ENCODE measurements at regions not wholly inside any gene's neighbourhood (a gene's known extent, or its start where the extent isn't known, plus 50 kb on each side); places are given as distances from the start of the nearest gene placed in this dataset.
A peak's percentile ranks its signal among the peaks of the same experiment; 100 is the strongest.

GRCh38 chr10:78843495-78843894 lies 225.3 kb upstream of the ZMIZ1 start:
- H3K27me3 Mint-ChIP-seq, result no peaks in the 10 kb centered on the region
- H3K27ac Mint-ChIP-seq, result no peak overlapping the region
- H3K4me3 Mint-ChIP-seq, result no peak overlapping the region
- peak; percentile 10 for DNase-seq
- H3K4me1 Mint-ChIP-seq (ENCODE audit: low read depth), result no peaks in the 10 kb centered on the region
- intact Hi-C loops (cut with micrococcal nuclease), result no loop called here
- peaks cover 4% of the 10 kb centered on the region for H3K9me3 Mint-ChIP-seq
- CTCF ChIA-PET, result no interaction called here
- POLR2A ChIA-PET, result no interaction called here
- no peaks in the 10 kb centered on the region for H3K36me3 Mint-ChIP-seq

DNA sequence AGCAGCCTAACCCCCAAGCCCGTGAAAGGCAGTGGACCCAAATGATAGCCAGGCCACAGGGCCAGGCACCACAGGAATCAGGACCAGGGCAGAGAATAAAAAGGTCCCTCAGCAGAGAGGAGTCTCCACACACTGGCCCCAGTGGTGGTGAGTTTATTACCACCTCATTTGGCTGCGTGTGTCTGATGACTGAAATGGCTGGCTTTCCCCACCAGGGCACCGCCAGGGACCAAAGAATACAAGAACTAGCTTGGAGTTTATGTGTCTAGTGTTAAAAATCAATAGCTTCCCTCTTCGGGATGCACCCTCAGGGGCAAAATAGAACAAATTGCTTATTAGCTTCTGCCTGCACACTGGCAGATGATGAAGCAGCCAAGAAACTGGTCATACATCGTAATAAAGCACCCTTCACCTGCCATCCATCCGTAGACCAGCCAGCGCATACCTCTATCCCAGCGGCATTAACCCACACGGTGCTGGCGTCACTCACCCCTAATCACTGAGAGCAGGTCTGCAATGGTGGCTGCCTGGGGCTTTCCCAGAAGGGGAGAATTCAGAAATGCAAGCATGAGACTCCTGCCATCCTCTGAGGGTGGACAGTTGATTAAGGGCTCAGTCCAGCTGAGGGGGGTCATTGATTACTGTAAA lies 223.7 kb upstream of the ZMIZ1 start:
- DNase-seq, result no peak
- no peaks in the 10 kb centered on the region for H3K36me3 Mint-ChIP-seq
- no peaks in the 10 kb centered on the region for H3K27me3 Mint-ChIP-seq
- H3K9me3 Mint-ChIP-seq, result peaks cover 4% of the 10 kb centered on the region
- CTCF ChIA-PET, result no interaction called here
- no peak overlapping the region for H3K27ac Mint-ChIP-seq
- no peaks in the 10 kb centered on the region for H3K4me1 Mint-ChIP-seq (ENCODE audit: low read depth)
- POLR2A ChIA-PET, result no interaction called here
- intact Hi-C loops (cut with micrococcal nuclease), result no loop called here
- H3K4me3 Mint-ChIP-seq, result no peak overlapping the region

DNA sequence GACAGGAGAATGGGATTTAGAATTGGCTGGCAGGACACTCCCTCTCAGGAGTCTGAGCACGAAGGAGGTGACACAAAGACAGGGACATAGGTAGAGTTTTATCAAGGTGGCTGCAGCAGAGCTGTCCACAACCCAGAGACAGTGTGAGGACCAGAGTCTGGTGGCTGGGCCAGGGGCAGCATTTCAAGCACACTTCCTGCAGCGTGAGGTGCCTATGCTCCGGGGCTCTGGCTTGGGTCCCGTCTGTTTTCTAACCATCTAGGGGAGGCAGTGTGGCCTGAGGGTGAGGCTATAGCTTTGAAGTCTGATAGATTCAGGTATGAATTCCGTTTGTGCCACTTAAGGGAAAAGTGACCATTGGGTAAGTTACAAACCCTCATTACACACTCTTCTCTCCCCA lies 222.7 kb upstream of the ZMIZ1 start:
- Mint-ChIP-seq H3K27me3 (no peaks in the 10 kb centered on the region), H3K4me3 (no peak overlapping the region), H3K27ac (no peak overlapping the region), H3K9me3 (peaks cover 4% of the 10 kb centered on the region), H3K4me1 (ENCODE audit: low read depth) (no peaks in the 10 kb centered on the region), H3K36me3 (no peaks in the 10 kb centered on the region)
- CTCF ChIA-PET, result no interaction called here
- POLR2A ChIA-PET, result no interaction called here
- DNase-seq, result no peak
- intact Hi-C loops (cut with micrococcal nuclease), result no loop called here

DNA sequence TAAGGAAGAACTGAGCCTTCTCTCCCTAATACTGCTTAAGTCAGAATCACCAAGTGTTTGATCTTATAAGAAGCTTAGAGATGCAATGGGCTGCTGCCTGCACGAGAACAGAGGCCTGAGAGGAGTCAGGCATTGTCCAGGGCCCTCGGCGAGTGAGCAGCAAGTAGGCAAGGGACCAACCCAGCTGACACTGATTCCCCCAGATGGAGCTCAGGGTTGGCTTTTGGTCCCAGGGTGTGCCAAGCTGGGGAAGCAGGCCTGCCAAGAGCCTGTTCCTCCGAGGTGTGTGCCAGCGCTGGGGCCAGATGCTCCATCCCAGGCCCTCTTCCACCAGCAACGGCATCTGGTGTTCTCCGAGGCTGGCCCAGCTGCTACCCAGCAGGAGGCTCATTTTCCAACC lies 222.0 kb upstream of the ZMIZ1 start:
- Mint-ChIP-seq H3K27ac (no peak overlapping the region), H3K27me3 (no peaks in the 10 kb centered on the region), H3K36me3 (no peaks in the 10 kb centered on the region), H3K9me3 (peaks cover 4% of the 10 kb centered on the region), H3K4me3 (no peak overlapping the region), H3K4me1 (ENCODE audit: low read depth) (no peaks in the 10 kb centered on the region)
- POLR2A ChIA-PET, result no interaction called here
- no peak for DNase-seq
- CTCF ChIA-PET, result no interaction called here
- intact Hi-C loops (cut with micrococcal nuclease), result no loop called here

DNA sequence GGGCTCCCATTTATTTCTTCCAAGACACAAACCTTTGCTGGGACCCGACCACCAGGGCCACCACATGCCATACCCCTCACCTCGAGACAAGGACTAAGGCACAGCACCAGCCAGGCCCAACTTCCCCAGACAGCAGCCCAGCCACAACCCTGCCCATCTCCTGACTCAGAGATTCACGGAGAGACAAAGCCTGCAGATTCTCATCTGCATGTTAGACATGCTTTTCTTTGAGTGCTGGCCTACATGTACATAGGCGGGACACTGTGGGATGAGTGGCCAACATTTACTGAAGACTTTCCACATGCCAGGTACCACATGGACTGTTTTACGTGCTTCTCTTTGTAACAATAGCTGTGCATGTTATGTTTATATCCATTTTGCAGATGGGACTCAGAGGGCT lies 221.3 kb upstream of the ZMIZ1 start:
- ChIA-PET CTCF (no interaction called here), POLR2A (no interaction called here)
- H3K4me3 Mint-ChIP-seq, result no peak overlapping the region
- no peaks in the 10 kb centered on the region for H3K36me3 Mint-ChIP-seq
- peaks cover 4% of the 10 kb centered on the region for H3K9me3 Mint-ChIP-seq
- no peaks in the 10 kb centered on the region for H3K4me1 Mint-ChIP-seq (ENCODE audit: low read depth)
- intact Hi-C loops (cut with micrococcal nuclease), result no loop called here
- no peaks in the 10 kb centered on the region for H3K27me3 Mint-ChIP-seq
- H3K27ac Mint-ChIP-seq, result no peak overlapping the region
- no peak for DNase-seq

DNA sequence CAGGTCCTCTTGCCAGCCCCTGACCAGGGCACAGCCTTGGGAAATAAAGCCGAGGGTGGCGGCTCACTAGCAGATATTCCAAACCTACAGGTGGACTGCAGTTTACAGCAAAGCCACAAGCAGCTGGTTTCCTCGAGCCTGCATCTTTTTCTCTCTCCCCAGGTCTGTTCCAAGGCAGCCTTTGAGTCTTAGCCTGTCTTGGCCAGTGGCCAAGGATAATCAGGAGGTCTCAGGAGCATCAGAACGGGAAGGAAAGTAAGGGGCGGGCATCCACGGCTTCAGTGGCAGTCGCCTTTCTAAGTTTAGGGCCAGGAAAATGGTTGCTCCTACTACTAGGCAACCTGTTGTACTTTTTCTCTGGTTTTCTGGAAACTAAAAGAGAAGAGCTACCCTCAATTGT lies 219.7 kb upstream of the ZMIZ1 start:
- POLR2A ChIA-PET, result no interaction called here

GRCh38 chr10:78849731-78850130 lies 219.0 kb upstream of the ZMIZ1 start:
- H3K27me3 Mint-ChIP-seq, result no peaks in the 10 kb centered on the region
- CTCF ChIA-PET, result interaction anchor here (4.5 kb wide), 1 partner anchor 346 kb away, joined by 37 read pairs; no protein-coding TSS in a partner anchor
- intact Hi-C loops (cut with micrococcal nuclease), result loop anchor here (10.0 kb wide), 1 partner anchor 215 kb away; the partner anchor contains the start of gene ZMIZ1

More for the DNA sequence above, 219.7 kb upstream of the ZMIZ1 start:
- Mint-ChIP-seq H3K4me1 (ENCODE audit: low read depth) (no peaks in the 10 kb centered on the region), H3K36me3 (no peaks in the 10 kb centered on the region), H3K27ac (no peak overlapping the region), H3K27me3 (no peaks in the 10 kb centered on the region), H3K9me3 (no peaks in the 10 kb centered on the region), H3K4me3 (no peak overlapping the region)
- intact Hi-C loops (cut with micrococcal nuclease), result no loop called here
- DNase-seq, result no peak
- CTCF ChIA-PET, result no interaction called here

GRCh38 chr10:78850644-78851435 lies 217.9 kb upstream of the ZMIZ1 start:
- CTCF ChIA-PET, result interaction anchor here (4.5 kb wide), 1 partner anchor 345 kb away, joined by 37 read pairs; no protein-coding TSS in a partner anchor
- no peaks in the 10 kb centered on the region for H3K4me1 Mint-ChIP-seq (ENCODE audit: low read depth)
- H3K9me3 Mint-ChIP-seq, result no peaks in the 10 kb centered on the region
- POLR2A ChIA-PET, result no interaction called here
- H3K27ac Mint-ChIP-seq, result no peak overlapping the region
- H3K27me3 Mint-ChIP-seq, result no peaks in the 10 kb centered on the region
- intact Hi-C loops (cut with micrococcal nuclease), result loop anchor here (10.0 kb wide), 1 partner anchor 214 kb away; the partner anchor contains the start of gene ZMIZ1
- no peaks in the 10 kb centered on the region for H3K36me3 Mint-ChIP-seq
- DNase-seq, result no peak
- no peak overlapping the region for H3K4me3 Mint-ChIP-seq

More at GRCh38 chr10:78849731-78850130, 219.0 kb upstream of the ZMIZ1 start:
- no peaks in the 10 kb centered on the region for H3K36me3 Mint-ChIP-seq
- no peaks in the 10 kb centered on the region for H3K9me3 Mint-ChIP-seq
- no peak for DNase-seq
- POLR2A ChIA-PET, result no interaction called here
- H3K27ac Mint-ChIP-seq, result no peak overlapping the region
- H3K4me1 Mint-ChIP-seq (ENCODE audit: low read depth), result no peaks in the 10 kb centered on the region
- H3K4me3 Mint-ChIP-seq, result no peak overlapping the region

DNA sequence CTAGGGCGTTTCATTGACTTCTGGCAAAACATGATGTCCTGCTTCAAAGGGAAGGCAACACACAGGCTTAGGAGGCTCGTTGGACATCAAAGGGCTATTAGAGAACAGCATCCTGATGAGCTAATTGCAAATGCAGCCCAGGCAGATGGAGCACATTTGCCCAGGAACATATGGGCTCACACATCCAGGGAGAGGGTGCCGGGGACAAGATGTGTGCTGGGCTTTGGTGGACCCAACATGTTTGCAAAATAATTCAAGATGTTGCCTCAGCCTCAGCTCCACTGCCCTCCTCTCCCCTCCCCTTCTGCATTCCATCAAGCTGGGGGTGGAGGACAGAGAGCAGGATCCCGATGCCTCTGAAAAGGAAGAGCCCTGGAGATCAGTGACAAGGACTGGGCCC lies 217.1 kb upstream of the ZMIZ1 start:
- POLR2A ChIA-PET, result no interaction called here
- Mint-ChIP-seq H3K36me3 (no peaks in the 10 kb centered on the region), H3K9me3 (no peaks in the 10 kb centered on the region), H3K4me3 (no peak overlapping the region), H3K27ac (no peak overlapping the region), H3K4me1 (ENCODE audit: low read depth) (no peaks in the 10 kb centered on the region), H3K27me3 (no peaks in the 10 kb centered on the region)
- no peak for DNase-seq
- CTCF ChIA-PET, result interaction anchor here (4.5 kb wide), 1 partner anchor 344 kb away, joined by 37 read pairs; no protein-coding TSS in a partner anchor
- intact Hi-C loops (cut with micrococcal nuclease), result loop anchor here (2.0 to 10.0 kb wide), 2 partner anchors 213 to 343 kb away; partner anchors contain the start of gene ZMIZ1

DNA sequence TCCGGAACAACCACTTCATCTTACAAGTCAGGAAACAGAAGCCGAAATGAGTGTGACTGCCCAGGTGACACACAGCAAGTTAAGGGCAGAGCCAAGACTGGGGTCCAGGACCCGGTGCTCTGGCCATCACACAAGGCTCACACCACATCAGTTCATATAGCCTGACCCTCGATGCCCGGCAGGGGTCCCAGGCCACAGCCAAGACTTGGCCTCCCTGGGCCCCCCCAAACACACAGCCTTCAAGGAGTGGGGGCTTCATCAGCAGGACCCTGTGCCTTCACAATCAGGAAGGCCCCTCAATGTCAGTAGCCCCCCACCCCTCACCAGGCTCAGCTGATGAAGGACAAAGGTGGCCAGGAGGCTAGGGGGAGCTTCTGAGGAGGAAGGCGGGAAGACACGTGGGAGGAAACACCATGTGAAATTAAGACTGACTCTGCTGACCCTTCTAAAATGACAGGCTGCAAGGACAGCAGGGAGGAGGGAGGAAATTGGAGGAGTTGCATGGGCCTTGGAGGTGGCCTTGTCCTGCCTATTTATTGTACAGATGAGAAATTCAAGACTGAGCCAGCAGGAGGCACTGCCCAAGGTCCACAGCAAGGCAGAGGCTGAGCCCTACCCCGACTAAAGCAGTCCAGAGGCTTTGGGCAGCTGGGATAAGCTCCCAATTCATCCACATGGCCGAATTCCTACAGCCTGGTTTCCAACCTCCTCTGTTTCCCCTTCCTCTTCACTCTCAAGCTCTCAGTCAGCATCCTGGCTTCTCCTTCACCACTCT lies 216.1 kb upstream of the ZMIZ1 start:
- Mint-ChIP-seq H3K4me3 (no peak overlapping the region), H3K36me3 (no peaks in the 10 kb centered on the region), H3K27me3 (no peaks in the 10 kb centered on the region), H3K9me3 (no peaks in the 10 kb centered on the region), H3K4me1 (ENCODE audit: low read depth) (no peaks in the 10 kb centered on the region), H3K27ac (no peak overlapping the region)
- intact Hi-C loops (cut with micrococcal nuclease), result loop anchor here (2.0 to 10.0 kb wide), 2 partner anchors 212 to 342 kb away; partner anchors contain the start of gene ZMIZ1
- peak; percentile 32 for DNase-seq
- CTCF ChIA-PET, result interaction anchor here (0.6 to 4.5 kb wide), 3 partner anchors 9 to 343 kb away, joined by 3 to 37 read pairs (median 4); no protein-coding TSS in a partner anchor
- POLR2A ChIA-PET, result interaction anchor here (0.7 kb wide), 1 partner anchor 264 kb away, joined by 5 read pairs; no protein-coding TSS in a partner anchor

GRCh38 chr10:78853864-78854263 lies 214.9 kb upstream of the ZMIZ1 start:
- CTCF ChIA-PET, result interaction anchor here (0.7 to 4.5 kb wide), 2 partner anchors 195 to 342 kb away, joined by 3 to 37 read pairs; no protein-coding TSS in a partner anchor
- Mint-ChIP-seq H3K4me1 (ENCODE audit: low read depth) (no peaks in the 10 kb centered on the region), H3K4me3 (no peak overlapping the region), H3K27me3 (no peaks in the 10 kb centered on the region), H3K27ac (no peak overlapping the region), H3K36me3 (no peaks in the 10 kb centered on the region), H3K9me3 (no peaks in the 10 kb centered on the region)
- POLR2A ChIA-PET, result no interaction called here
- intact Hi-C loops (cut with micrococcal nuclease), result loop anchor here (2.0 to 10.0 kb wide), 2 partner anchors 211 to 341 kb away; partner anchors contain the start of gene ZMIZ1
- DNase-seq, result no peak

DNA sequence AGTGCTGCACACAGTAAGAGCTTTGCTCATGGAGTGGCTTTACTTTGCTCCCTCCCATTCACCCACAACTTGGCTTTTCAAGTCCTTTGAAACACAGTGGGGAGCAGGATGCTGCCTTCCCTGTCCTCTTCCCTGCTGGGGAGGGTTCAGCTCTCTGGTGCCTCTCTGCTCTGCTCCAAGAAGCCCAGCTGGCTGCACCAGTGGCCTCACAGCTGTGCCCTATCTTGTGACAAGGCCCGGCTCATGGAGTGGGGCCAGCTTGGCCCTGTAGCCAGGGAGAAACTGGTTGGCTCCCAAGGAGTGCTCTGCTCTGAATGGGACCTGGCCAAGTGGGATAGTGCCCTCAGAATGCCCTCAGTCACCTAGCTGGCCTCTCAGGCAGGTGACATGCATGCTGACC lies 212.3 kb upstream of the ZMIZ1 start:
- Mint-ChIP-seq H3K4me3 (no peak overlapping the region), H3K36me3 (no peaks in the 10 kb centered on the region), H3K4me1 (ENCODE audit: low read depth) (peaks cover 3% of the 10 kb centered on the region), H3K27ac (no peak overlapping the region), H3K9me3 (no peaks in the 10 kb centered on the region), H3K27me3 (peaks cover 3% of the 10 kb centered on the region)
- ChIA-PET CTCF (interaction anchor here (1.9 kb wide), 1 partner anchor 339 kb away, joined by 6 read pairs; no protein-coding TSS in a partner anchor), POLR2A (no interaction called here)
- intact Hi-C loops (cut with micrococcal nuclease), result loop anchor here (10.0 kb wide), 1 partner anchor 208 kb away; the partner anchor contains the start of gene ZMIZ1
- no peak for DNase-seq
